MCF 10A (cell line): ENCODE measurements at regions not wholly inside any gene's neighbourhood (a gene's known extent, or its start where the extent isn't known, plus 50 kb on each side); places are given as distances from the start of the nearest gene placed in this dataset.

Experiments used
- BruUV-seq: library from RNA; stranded (reverse); fragments of 400-500 nt; replicated peaks from 2 replicates; lab custom pipeline; 2021; lab: Mats Ljungman, UMichigan
- CTCF ChIA-PET: fragments of 300-600 bp; sonication (Branson Sonifier 250); formaldehyde crosslinking; extraction: SDS; loops from one replicate; lab custom pipeline; 2021; ENCODE audit warnings: antibody characterized with exemption, inconsistent platforms; lab: Yijun Ruan, JAX
- POLR2A ChIA-PET: fragments of 300-600, 350-650 bp; sonication (Branson Sonifier 250); formaldehyde crosslinking; extraction: SDS; loops from one replicate; lab custom pipeline; 2020; ENCODE audit warnings: antibody characterized with exemption, inconsistent platforms; lab: Yijun Ruan, JAX
- DNase-seq: peaks from one replicate; pipeline ENCODE4 v3.0.0-alpha.2; 2018; ENCODE audit not compliant: unreplicated experiment
- H3K27ac Mint-ChIP-seq: one replicate; pipeline ENCODE4 v1.8.0; 2022; ENCODE audit warnings: mild to moderate bottlenecking, low read depth, mixed read lengths; ENCODE audit not compliant: unreplicated experiment
- H3K27me3 Mint-ChIP-seq: one replicate; pipeline ENCODE4 v1.8.0; 2022; ENCODE audit warnings: mixed read lengths; ENCODE audit not compliant: insufficient read depth, unreplicated experiment
- H3K36me3 Mint-ChIP-seq: one replicate; pipeline ENCODE4 v1.8.0; 2022; ENCODE audit warnings: mild to moderate bottlenecking, moderate library complexity, mixed read lengths; ENCODE audit not compliant: insufficient read depth, unreplicated experiment
- H3K4me1 Mint-ChIP-seq: one replicate; pipeline ENCODE4 v1.8.0; 2022; ENCODE audit warnings: mixed read lengths; ENCODE audit not compliant: insufficient read depth, unreplicated experiment
- H3K4me3 Mint-ChIP-seq: one replicate; pipeline ENCODE4 v1.8.0; 2022; ENCODE audit warnings: mild to moderate bottlenecking, moderate library complexity, mixed read lengths; ENCODE audit not compliant: unreplicated experiment
- H3K9me3 Mint-ChIP-seq: one replicate; pipeline ENCODE4 v1.8.0; 2022; ENCODE audit warnings: mixed read lengths; ENCODE audit not compliant: unreplicated experiment
- intact Hi-C: fragments of 100-400 bp; cut with micrococcal nuclease; formaldehyde crosslinking; loops from 2 replicates; pipeline ENCODE4 v1.14.1; 2022
- TF ChIP-seq, protein P1 (sequence below): fragments of 200-600 bp; IDR thresholded peaks from one replicate; pipeline ENCODE4 v1.8.0; 2022; ENCODE audit warnings: antibody characterized with exemption, mild to moderate bottlenecking; ENCODE audit not compliant: unreplicated experiment

DNA sequence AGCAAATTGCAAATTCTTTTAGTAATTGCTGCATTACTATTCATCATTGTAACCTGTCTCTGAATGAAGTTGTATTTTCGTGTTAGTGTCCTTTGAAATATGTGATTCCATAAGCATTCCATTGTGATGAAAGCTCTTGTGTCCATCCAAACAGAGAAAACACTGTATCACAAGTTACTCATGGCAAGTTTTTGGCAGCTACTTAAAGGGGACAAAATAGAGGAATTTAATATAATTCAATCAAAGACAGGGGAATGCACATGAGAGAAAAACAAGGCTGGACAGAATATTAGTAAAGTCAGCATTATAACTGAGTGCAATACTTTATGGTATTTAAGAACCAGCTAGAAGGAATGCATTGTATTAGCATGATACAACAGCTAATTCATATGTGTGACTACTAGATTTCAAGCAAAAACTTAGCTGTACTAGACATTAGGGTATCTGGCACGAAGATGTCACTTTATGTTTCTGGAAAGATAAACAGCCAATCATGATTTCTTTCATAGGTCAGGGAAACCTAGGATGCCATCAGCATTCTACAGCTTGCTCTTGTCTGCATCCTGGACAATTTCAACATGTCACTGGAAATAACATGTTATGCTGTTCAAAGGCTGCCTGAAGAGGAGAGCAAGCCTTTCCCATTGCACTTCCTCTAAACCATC, 270.6 kb upstream of the MARCKS start:
- Mint-ChIP-seq H3K4me1 (peaks cover 6% of the 10 kb centered on the region), H3K4me3 (no peak overlapping the region), H3K27ac (no peak overlapping the region), H3K9me3 (no peaks in the 10 kb centered on the region), H3K36me3 (no peaks in the 10 kb centered on the region), H3K27me3 (no peaks in the 10 kb centered on the region)
- no TSS peak for BruUV-seq
- CTCF ChIA-PET = interaction anchor here (0.7 kb wide), 1 partner anchor 91 kb away, joined by 3 read pairs; no protein-coding TSS in a partner anchor
- no peak for DNase-seq
- TF ChIP-seq, protein P1, sequence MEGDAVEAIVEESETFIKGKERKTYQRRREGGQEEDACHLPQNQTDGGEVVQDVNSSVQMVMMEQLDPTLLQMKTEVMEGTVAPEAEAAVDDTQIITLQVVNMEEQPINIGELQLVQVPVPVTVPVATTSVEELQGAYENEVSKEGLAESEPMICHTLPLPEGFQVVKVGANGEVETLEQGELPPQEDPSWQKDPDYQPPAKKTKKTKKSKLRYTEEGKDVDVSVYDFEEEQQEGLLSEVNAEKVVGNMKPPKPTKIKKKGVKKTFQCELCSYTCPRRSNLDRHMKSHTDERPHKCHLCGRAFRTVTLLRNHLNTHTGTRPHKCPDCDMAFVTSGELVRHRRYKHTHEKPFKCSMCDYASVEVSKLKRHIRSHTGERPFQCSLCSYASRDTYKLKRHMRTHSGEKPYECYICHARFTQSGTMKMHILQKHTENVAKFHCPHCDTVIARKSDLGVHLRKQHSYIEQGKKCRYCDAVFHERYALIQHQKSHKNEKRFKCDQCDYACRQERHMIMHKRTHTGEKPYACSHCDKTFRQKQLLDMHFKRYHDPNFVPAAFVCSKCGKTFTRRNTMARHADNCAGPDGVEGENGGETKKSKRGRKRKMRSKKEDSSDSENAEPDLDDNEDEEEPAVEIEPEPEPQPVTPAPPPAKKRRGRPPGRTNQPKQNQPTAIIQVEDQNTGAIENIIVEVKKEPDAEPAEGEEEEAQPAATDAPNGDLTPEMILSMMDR = no peak
- POLR2A ChIA-PET = interaction anchor here (1.5 kb wide), 1 partner anchor 55 kb away, joined by 3 read pairs; no protein-coding TSS in a partner anchor
- intact Hi-C loops = no loop called here

GRCh38 chr6:113587078-113587699, 270.0 kb upstream of the MARCKS start:
- POLR2A ChIA-PET = interaction anchor here (1.5 kb wide), 1 partner anchor 56 kb away, joined by 3 read pairs; no protein-coding TSS in a partner anchor
- TF ChIP-seq, protein P1 = no peak
- Mint-ChIP-seq H3K27ac (no peak overlapping the region), H3K4me1 (peaks cover 6% of the 10 kb centered on the region), H3K27me3 (no peaks in the 10 kb centered on the region), H3K36me3 (no peaks in the 10 kb centered on the region), H3K4me3 (no peak overlapping the region), H3K9me3 (no peaks in the 10 kb centered on the region)
- DNase-seq = no peak
- intact Hi-C loops = no loop called here
- BruUV-seq = no TSS peak
- CTCF ChIA-PET = interaction anchor here (0.7 to 1.2 kb wide), 2 partner anchors 59 to 90 kb away, joined by 3 read pairs; no protein-coding TSS in a partner anchor

DNA sequence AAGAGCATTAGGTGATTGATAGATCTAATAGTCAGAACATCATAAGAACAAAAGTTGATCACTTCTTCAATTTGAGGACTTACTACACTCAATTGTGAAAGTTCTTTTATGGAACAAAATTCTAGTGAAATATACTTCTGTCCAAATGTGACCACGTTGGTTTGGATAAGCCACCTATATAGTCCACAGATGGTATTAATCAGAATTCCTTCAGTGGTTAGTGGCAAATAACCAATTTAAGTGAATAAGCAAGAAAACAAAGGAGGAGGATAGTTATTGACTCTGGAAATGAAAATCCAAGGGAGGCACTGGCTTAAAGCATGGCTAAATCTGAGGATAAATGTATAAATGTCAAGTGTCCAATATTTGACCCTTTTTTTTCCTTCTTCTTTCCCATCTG, 268.5 kb upstream of the MARCKS start:
- Mint-ChIP-seq H3K4me3 (no peak overlapping the region), H3K27me3 (no peaks in the 10 kb centered on the region), H3K36me3 (no peaks in the 10 kb centered on the region), H3K9me3 (no peaks in the 10 kb centered on the region), H3K27ac (no peak overlapping the region), H3K4me1 (peaks cover 6% of the 10 kb centered on the region)
- intact Hi-C loops = no loop called here
- TF ChIP-seq, protein P1 = no peak
- ChIA-PET POLR2A (interaction anchor here (0.6 kb wide), 1 partner anchor 138 kb away, joined by 3 read pairs; no protein-coding TSS in a partner anchor), CTCF (interaction anchor here (1.2 kb wide), 1 partner anchor 57 kb away, joined by 3 read pairs; no protein-coding TSS in a partner anchor)
- no peak for DNase-seq
- BruUV-seq = no TSS peak
